ENCODE measurements at regions not wholly inside any gene's neighbourhood (a gene's known extent, or its start where the extent isn't known, plus 50 kb on each side); places are given as distances from the start of the nearest gene placed in this dataset.

DNA sequence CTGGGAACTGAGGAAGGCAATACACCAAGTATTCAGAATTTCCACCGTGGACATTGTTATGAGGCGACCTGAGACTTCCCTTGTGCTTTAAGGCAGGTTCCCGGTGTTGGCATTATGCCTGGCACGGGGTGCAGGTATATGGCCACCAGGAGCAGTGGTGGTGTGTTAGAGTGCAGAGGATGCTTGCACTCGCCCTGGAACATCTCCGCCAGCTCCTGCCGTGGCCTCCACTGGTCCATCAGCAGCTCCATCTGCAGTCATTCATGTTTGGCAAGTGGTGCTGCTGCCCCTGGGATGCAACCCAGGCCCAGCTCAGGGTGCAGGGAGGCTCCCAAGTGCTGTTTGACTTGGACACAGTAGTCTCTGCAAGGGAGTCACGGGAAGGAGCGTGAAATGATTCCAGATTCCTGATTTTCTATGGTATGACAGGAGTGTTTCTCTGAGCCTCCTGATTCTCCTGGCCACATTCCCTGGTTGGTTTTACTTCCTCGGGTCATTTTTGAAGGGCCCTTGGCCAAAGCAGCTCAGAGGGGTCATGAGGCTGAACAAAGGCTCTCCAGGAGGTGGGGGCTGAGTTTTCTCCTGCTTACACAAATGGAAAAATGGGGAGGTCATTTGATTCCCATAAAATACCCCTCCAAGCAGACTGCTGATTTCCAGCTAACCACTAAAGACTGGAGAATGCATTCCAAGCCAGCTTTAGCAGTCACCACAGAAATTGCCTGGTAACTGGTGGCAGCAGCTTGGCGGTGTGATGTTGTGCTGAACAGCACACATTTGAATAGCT is 60.4 kb upstream of the PSEN2 start:
- intact Hi-C loops (cut with DNase I; ENCODE audit: low total_unique reads): no loop called here
- no peak for TF ChIP-seq POLR2A (IDR thresholded peaks at IDR 0.05)
- TF ChIP-seq POLR2AphosphoS5 (IDR thresholded peaks at IDR 0.05): no peak
- TF ChIP-seq, protein P1, sequence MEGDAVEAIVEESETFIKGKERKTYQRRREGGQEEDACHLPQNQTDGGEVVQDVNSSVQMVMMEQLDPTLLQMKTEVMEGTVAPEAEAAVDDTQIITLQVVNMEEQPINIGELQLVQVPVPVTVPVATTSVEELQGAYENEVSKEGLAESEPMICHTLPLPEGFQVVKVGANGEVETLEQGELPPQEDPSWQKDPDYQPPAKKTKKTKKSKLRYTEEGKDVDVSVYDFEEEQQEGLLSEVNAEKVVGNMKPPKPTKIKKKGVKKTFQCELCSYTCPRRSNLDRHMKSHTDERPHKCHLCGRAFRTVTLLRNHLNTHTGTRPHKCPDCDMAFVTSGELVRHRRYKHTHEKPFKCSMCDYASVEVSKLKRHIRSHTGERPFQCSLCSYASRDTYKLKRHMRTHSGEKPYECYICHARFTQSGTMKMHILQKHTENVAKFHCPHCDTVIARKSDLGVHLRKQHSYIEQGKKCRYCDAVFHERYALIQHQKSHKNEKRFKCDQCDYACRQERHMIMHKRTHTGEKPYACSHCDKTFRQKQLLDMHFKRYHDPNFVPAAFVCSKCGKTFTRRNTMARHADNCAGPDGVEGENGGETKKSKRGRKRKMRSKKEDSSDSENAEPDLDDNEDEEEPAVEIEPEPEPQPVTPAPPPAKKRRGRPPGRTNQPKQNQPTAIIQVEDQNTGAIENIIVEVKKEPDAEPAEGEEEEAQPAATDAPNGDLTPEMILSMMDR (IDR thresholded peaks at IDR 0.05): no peak
- TF ChIP-seq EP300 (IDR thresholded peaks at IDR 0.05): no peak
- Histone ChIP-seq H3K4me1 (peaks cover under 1 to 8% (median 3%) of the 10 kb centered on the region in 4 donors), H3K4me3 (no peak overlapping the region), H3K9me3 (no peaks in the 10 kb centered on the region), H3K36me3 (no peaks in the 10 kb centered on the region), H3K27me3 (no peaks in the 10 kb centered on the region), H3K27ac (peak overlapping the region in 1 of 5 donors; percentile 61)
- no peak for DNase-seq
- 83 to 91% (median 86%) methylated on average over 11 of the region's 11 CpGs for WGBS, 5 donors

DNA sequence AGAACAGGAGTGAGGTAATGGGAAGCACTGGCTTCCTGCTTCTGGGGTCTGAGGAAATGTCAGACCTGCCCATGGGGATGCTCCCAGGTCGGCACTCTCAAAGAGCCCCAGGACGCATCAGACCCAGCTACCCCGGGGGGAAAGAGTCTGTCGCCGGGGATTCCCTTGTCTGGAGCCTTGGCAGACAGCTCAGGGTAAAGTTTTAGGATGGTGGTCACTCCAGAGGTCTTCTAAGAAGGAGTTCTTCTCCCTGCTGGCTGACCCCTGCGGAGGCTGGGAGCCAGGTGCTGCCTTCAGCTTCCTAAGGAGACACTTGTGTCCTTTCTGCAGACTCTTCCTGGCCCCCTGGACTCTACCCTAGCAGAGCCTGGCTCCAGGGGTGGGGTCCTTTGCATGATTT is 61.9 kb upstream of the PSEN2 start:
- H3K27ac ChIP-seq: no peak overlapping the region
- H3K4me3 ChIP-seq: no peak overlapping the region
- H3K4me1 ChIP-seq: no peaks in the 10 kb centered on the region
- 80 to 93% (median 91%) methylated on average over 1 to 6 of the region's 6 CpGs for WGBS, 5 donors
- no peaks in the 10 kb centered on the region for H3K9me3 ChIP-seq
- TF ChIP-seq EP300 (IDR thresholded peaks at IDR 0.05) (no peak), POLR2A (IDR thresholded peaks at IDR 0.05) (no peak), POLR2AphosphoS5 (IDR thresholded peaks at IDR 0.05) (no peak)
- TF ChIP-seq, protein P1 (IDR thresholded peaks at IDR 0.05): no peak
- no peak for DNase-seq
- H3K36me3 ChIP-seq: no peaks in the 10 kb centered on the region
- intact Hi-C loops (cut with DNase I; ENCODE audit: low total_unique reads): no loop called here
- H3K27me3 ChIP-seq: no peaks in the 10 kb centered on the region

DNA sequence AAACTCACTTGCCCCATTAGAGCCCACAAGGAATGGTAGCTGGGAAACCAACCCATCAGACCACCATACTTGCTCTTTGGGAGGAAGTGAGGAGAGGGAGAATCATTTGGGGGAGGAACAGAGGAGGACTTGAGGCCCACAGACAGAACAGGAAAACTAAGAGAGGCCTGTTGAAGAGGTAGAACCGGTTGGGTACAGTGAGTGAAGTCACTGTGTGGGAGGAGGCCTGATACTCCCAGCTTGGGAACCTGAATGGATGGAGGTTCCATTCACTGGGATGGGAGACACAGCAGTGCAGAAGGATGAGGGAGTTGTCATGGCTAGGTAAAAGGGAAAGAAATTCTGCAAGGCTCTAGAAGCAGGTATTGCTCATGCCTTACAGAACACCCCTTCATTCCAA is 63.4 kb upstream of the PSEN2 start:
- H3K27me3 ChIP-seq: no peaks in the 10 kb centered on the region
- no peaks in the 10 kb centered on the region for H3K4me1 ChIP-seq
- no peaks in the 10 kb centered on the region for H3K9me3 ChIP-seq
- H3K4me3 ChIP-seq: no peak overlapping the region
- intact Hi-C loops (cut with DNase I; ENCODE audit: low total_unique reads): no loop called here
- no peak for TF ChIP-seq POLR2A (IDR thresholded peaks at IDR 0.05)
- no peak for DNase-seq
- WGBS, 5 donors: 27 to 50% (median 40%) methylated on average over 1 of the region's 1 CpG
- H3K36me3 ChIP-seq: no peaks in the 10 kb centered on the region
- no peak overlapping the region for H3K27ac ChIP-seq

DNA sequence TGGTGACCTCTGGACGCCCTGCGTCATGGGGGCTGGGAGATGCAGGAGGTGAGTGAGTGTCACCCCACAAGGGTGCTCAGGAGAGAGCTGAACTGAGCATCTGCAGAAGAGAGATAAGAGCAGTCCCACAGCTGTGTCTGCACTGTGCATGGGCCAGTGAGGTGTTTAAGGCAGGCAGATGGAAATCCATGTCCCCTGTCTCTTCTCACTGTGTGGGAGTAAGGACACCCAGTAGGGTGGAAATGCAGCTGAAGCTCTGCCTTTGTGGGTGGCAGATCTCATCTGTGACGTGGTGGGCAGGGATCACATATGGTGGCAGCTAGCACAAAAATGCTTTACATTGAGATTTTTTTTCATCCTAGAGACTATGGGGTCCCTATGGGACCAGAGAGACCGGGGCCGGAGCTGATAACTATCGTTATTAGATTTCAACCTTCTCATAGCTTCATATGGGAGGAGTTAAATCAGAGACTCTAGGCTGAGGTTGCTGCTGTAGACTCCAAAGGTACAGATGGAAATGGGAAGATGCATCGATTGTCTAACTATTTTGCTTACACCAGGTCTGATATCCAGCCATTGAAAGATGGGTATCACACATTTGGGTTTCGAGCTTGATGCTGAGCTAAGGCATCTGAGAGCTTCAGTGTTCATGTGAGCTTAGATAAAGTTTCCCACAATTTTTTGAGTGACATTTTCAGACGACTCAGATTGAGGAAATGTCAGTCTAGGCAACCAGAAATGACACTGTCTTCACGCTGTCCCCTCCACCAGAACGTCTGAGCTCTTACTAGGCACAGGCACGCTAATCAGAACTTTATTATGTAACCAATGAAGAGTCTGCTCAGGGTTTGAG is 65.3 kb upstream of the PSEN2 start:
- intact Hi-C loops (cut with DNase I; ENCODE audit: low total_unique reads): no loop called here
- H3K27me3 ChIP-seq: no peaks in the 10 kb centered on the region
- H3K27ac ChIP-seq: no peak overlapping the region
- no peaks in the 10 kb centered on the region for H3K9me3 ChIP-seq
- no peak for TF ChIP-seq EP300 (IDR thresholded peaks at IDR 0.05)
- TF ChIP-seq POLR2A (IDR thresholded peaks at IDR 0.05): no peak
- TF ChIP-seq, protein P1 (IDR thresholded peaks at IDR 0.05): no peak
- TF ChIP-seq POLR2AphosphoS5 (IDR thresholded peaks at IDR 0.05): no peak
- H3K4me1 ChIP-seq: peaks cover 0 to 6% (median 0%) of the 10 kb centered on the region in 4 donors
- DNase-seq: no peak
- WGBS, 5 donors: 85 to 88% (median 87%) methylated on average over 12 of the region's 12 CpGs
- H3K4me3 ChIP-seq: no peak overlapping the region
- H3K36me3 ChIP-seq: no peaks in the 10 kb centered on the region

Data from stomach (tissue), 8 donors.